GM23248 (cell line): ENCODE measurements at regions not wholly inside any gene's neighbourhood (a gene's known extent, or its start where the extent isn't known, plus 50 kb on each side); places are given as distances from the start of the nearest gene placed in this dataset.
"Not testable (repeated sequence)": the region's sequence is repeated elsewhere in the genome, so short reads cannot be mapped to it uniquely, and the experiment has no call there.

Source experiments
- DNase-seq: peaks from one replicate; pipeline ENCODE4 v3.0.0-alpha.2; 2015
- H2AFZ ChIP-seq: fragments of 200-600 bp; sonication (generic); 2 replicates; pipeline ENCODE4 v1.6.1; 2016; ENCODE audit warnings: antibody characterized with exemption
- H3F3A ChIP-seq: fragments of 200-600 bp; sonication (generic); 2 replicates; pipeline ENCODE4 v1.6.1; 2016; ENCODE audit warnings: mild to moderate bottlenecking, antibody characterized with exemption, mixed run types; ENCODE audit not compliant: insufficient read depth
- H3K27ac ChIP-seq: fragments of 200-600 bp; sonication (generic); 2 replicates; pipeline ENCODE4 v1.5.1; 2016; ENCODE audit warnings: mild to moderate bottlenecking
- H3K27me3 ChIP-seq: fragments of 200-600 bp; sonication (generic); replicated peaks from 2 replicates; pipeline ENCODE4 v1.6.1; 2016; ENCODE audit warnings: mild to moderate bottlenecking; ENCODE audit not compliant: insufficient read depth
- H3K36me3 ChIP-seq: fragments of 200-600 bp; sonication (generic); 2 replicates; pipeline ENCODE4 v1.6.1; 2016; ENCODE audit warnings: low read depth, mild to moderate bottlenecking
- H3K4me1 ChIP-seq: fragments of 200-600 bp; sonication (generic); 2 replicates; pipeline ENCODE4 v1.6.1; 2016; ENCODE audit warnings: mild to moderate bottlenecking; ENCODE audit not compliant: insufficient read depth
- H3K4me2 ChIP-seq: fragments of 200-600 bp; sonication (generic); one replicate; pipeline ENCODE4 v1.6.1; 2016; ENCODE audit warnings: mild to moderate bottlenecking; ENCODE audit not compliant: unreplicated experiment
- H3K4me3 ChIP-seq: fragments of 200-600 bp; sonication (generic); 2 replicates; pipeline ENCODE4 v1.5.1; 2016; ENCODE audit warnings: mild to moderate bottlenecking
- H3K79me2 ChIP-seq: fragments of 200-600 bp; sonication (generic); 2 replicates; pipeline ENCODE4 v1.6.1; 2016; ENCODE audit warnings: mild to moderate bottlenecking; ENCODE audit not compliant: insufficient read depth
- H3K9ac ChIP-seq: fragments of 200-600 bp; sonication (generic); 2 replicates; pipeline ENCODE4 v1.6.1; 2016; ENCODE audit warnings: mild to moderate bottlenecking
- H3K9me2 ChIP-seq: fragments of 200-600 bp; sonication (generic); 2 replicates; pipeline ENCODE4 v1.6.1; 2016; ENCODE audit warnings: mixed run types, mild to moderate bottlenecking, moderate library complexity; ENCODE audit not compliant: insufficient read depth
- H3K9me3 ChIP-seq: fragments of 200-600 bp; sonication (generic); one replicate; pipeline ENCODE4 v1.6.1; 2017; ENCODE audit warnings: low read depth
- H4K20me1 ChIP-seq: fragments of 200-600 bp; sonication (generic); 2 replicates; pipeline ENCODE4 v1.6.0; 2016; ENCODE audit not compliant: insufficient read depth
- EZH2 ChIP-seq: fragments of 200-600 bp; sonication (generic); IDR thresholded peaks from 2 replicates; pipeline ENCODE4 v1.6.1; 2018; ENCODE audit warnings: antibody characterized with exemption, mild to moderate bottlenecking; ENCODE audit not compliant: insufficient read depth, poor library complexity, severe bottlenecking
- EZH2phosphoT487 ChIP-seq: fragments of 200-600 bp; sonication (generic); IDR thresholded peaks from 2 replicates; pipeline ENCODE4 v1.6.1; 2018; ENCODE audit warnings: antibody characterized with exemption, moderate library complexity, mild to moderate bottlenecking, low read depth; ENCODE audit not compliant: insufficient read depth
- WGBS, 2 experiments: methylation state at CpG; one replicate each; pipeline ENCODE4 v1.1.6; 2015 to 2017; ENCODE audit warnings: low lambda C conversion rate in 2 of 2, low coverage in 1 of 2; ENCODE audit errors: missing lambda C conversion rate in 2 of 2; 5-methylcytosine and 5-hydroxymethylcytosine counted together
- in situ Hi-C: fragments of 300-500 bp; cut with MboI; formaldehyde crosslinking; loops from 2 replicates; pipeline ENCODE4 v1.15.0; 2020

DNA sequence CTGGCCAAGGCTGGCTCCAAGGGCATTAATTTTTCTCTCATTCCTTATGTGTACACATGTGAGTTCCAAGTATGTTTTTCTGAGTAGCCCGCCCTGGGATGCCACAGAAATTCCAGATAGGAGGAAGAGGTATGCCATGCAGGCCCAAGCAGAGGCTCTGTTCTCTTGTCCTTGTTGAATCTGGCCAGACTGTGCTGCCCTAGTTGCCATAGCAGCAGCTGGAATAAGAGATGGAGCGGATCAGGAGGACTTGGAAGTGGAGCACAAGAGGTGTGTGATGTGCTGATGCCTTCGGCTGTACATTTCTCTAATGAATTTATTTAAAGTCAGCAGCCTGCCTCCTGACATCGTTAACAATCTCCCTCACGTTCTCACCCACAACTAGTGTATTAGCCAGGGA is 235.6 kb upstream of the RPS23 start:
- H3K4me1 ChIP-seq, result no peaks in the 10 kb centered on the region
- no peaks in the 10 kb centered on the region; the same call in 1 of the 2 replicates for H3K27me3 ChIP-seq
- no peak overlapping the region for H3K4me2 ChIP-seq
- no peaks in the 10 kb centered on the region for H4K20me1 ChIP-seq
- H3K9me3 ChIP-seq, result no peaks in the 10 kb centered on the region
- no peaks in the 10 kb centered on the region for H3K36me3 ChIP-seq
- H3K9ac ChIP-seq, result no peak overlapping the region
- WGBS, 2 experiments, result 47 to 51% methylated on average over 5 of the region's 5 CpGs
- no peaks in the 10 kb centered on the region for H3K79me2 ChIP-seq
- no peaks in the 10 kb centered on the region for H3K9me2 ChIP-seq
- in situ Hi-C loops, result no loop called here
- no peak overlapping the region for H3K4me3 ChIP-seq
- no peak overlapping the region for H3K27ac ChIP-seq
- TF ChIP-seq EZH2, result no peak
- TF ChIP-seq EZH2phosphoT487, result no peak
- no peak overlapping the region for H2AFZ ChIP-seq
- no peak for DNase-seq
- no peaks in the 10 kb centered on the region for H3F3A ChIP-seq

DNA sequence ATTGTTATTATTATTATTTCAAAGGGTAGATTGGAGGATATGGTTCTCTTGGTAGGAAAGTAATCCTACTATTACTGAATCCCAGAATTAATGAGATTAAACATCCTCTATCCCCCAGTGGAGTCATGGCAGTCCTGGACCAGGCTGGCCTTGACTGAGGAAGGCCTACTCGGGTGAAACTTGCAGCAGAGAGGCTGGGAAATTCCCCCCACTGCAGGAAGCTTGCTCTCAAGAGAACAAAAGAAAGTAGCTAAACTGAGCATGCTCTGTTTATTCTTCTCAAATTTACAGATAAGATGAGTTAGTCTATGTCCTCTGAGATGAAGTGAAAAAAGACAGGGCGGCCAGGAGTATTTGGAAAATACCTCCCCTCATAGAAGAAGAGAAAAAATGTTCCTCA is 233.9 kb upstream of the RPS23 start:
- no peak overlapping the region for H3K4me2 ChIP-seq
- H3K79me2 ChIP-seq, result no peaks in the 10 kb centered on the region
- H3K27ac ChIP-seq, result no peak overlapping the region
- no peaks in the 10 kb centered on the region for H3K36me3 ChIP-seq
- no peaks in the 10 kb centered on the region; the same call in 1 of the 2 replicates for H3K27me3 ChIP-seq
- DNase-seq, result no peak
- in situ Hi-C loops, result no loop called here
- H3K9me3 ChIP-seq, result no peaks in the 10 kb centered on the region
- H4K20me1 ChIP-seq, result no peaks in the 10 kb centered on the region
- no peak overlapping the region for H2AFZ ChIP-seq
- WGBS, 2 experiments, result 25% methylated on average over 2 of the region's 2 CpGs
- H3F3A ChIP-seq, result no peaks in the 10 kb centered on the region
- no peak overlapping the region for H3K4me3 ChIP-seq
- no peak overlapping the region for H3K9ac ChIP-seq
- no peaks in the 10 kb centered on the region for H3K4me1 ChIP-seq
- TF ChIP-seq EZH2phosphoT487 (no peak), EZH2 (no peak)
- H3K9me2 ChIP-seq, result no peaks in the 10 kb centered on the region

DNA sequence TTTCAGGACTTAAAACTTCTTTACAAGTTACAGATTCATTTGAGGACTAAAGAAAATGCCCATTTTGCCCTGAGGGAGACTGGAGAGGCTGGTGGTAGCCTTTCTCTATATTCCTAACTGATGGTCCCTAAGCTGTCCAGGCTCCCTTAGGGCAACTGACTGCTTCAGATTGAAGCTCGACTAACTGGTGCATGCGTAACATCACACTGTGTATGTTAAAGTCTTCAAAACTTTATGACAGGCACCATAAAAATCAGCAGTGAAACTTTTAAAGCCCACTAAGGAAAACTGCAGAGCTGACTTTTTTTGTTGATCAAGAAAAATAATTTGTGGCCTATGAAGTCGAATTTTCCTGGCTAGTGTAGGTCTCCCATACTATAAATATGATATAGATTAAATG is 233.0 kb upstream of the RPS23 start:
- in situ Hi-C loops, result no loop called here

DNA sequence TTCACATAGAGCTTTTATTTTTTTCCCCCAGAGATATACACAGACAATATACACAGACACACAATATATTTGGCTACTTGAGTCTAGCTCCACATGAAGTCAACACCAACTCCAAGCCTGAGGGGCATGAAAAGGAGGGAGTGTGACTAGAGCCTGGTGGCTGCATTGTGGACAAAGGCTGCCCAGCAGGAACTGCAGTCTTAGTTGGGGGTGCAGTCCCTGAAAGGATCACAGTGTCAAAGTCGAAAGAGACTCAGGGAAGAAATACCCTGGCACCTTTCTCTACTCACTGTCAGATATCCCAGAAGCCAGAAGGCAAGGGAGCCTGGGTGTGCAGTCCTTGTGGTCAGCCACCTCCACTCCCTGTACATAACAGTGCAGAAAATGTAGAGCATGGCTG is 231.6 kb upstream of the RPS23 start:
- Histone ChIP-seq H3K9me2 (no peaks in the 10 kb centered on the region), H3F3A (no peaks in the 10 kb centered on the region), H3K27me3 (no peaks in the 10 kb centered on the region; the same call in 1 of the 2 replicates), H2AFZ (no peak overlapping the region), H3K4me3 (no peak overlapping the region), H3K9ac (no peak overlapping the region), H3K4me2 (no peak overlapping the region), H3K9me3 (no peaks in the 10 kb centered on the region), H3K27ac (no peak overlapping the region), H3K79me2 (no peaks in the 10 kb centered on the region), H3K36me3 (no peaks in the 10 kb centered on the region), H3K4me1 (no peaks in the 10 kb centered on the region), H4K20me1 (no peaks in the 10 kb centered on the region)
- WGBS, 2 experiments, result 33 to 38% methylated on average over 1 of the region's 1 CpG
- no peak for DNase-seq
- no peak for TF ChIP-seq EZH2
- no peak for TF ChIP-seq EZH2phosphoT487
- in situ Hi-C loops, result no loop called here

More for the DNA sequence above, 233.0 kb upstream of the RPS23 start:
- Histone ChIP-seq H3K4me3 (no peak overlapping the region), H3K79me2 (no peaks in the 10 kb centered on the region), H3K27me3 (no peaks in the 10 kb centered on the region; the same call in 1 of the 2 replicates), H3K27ac (no peak overlapping the region), H2AFZ (no peak overlapping the region), H4K20me1 (no peaks in the 10 kb centered on the region), H3K36me3 (no peaks in the 10 kb centered on the region), H3K9me3 (no peaks in the 10 kb centered on the region), H3K4me2 (no peak overlapping the region), H3K9ac (no peak overlapping the region), H3K4me1 (no peaks in the 10 kb centered on the region), H3F3A (no peaks in the 10 kb centered on the region), H3K9me2 (no peaks in the 10 kb centered on the region)
- WGBS, 2 experiments, result 27 to 34% methylated on average over 3 of the region's 3 CpGs
- DNase-seq, result no peak
- TF ChIP-seq EZH2phosphoT487, result no peak
- TF ChIP-seq EZH2, result no peak

DNA sequence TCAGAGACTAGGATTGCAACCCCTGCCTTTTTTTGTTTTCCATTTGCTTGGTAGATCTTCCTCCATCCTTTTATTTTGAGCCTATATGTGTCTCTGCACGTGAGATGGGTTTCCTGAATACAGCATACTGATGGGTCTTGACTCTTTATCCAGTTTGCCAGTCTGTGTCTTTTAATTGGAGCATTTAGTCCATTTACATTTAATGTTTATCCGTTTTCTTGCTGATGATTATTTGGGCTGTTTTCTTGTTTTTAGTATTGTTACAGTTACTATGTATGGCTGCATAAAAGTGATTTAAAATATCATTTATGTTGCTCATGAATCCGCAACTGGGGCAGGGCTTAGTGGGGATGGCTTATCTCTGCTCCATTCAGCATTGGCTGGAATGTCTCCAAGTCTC is 228.2 kb upstream of the RPS23 start:
- H2AFZ ChIP-seq, in situ Hi-C loops, H3K27ac ChIP-seq, H3K9me3 ChIP-seq, H3K4me1 ChIP-seq, H3K27me3 ChIP-seq, H4K20me1 ChIP-seq, H3K4me2 ChIP-seq, H3K36me3 ChIP-seq, H3K79me2 ChIP-seq, H3K9me2 ChIP-seq, H3K9ac ChIP-seq, H3K4me3 ChIP-seq, H3F3A ChIP-seq, DNase-seq: not testable (repeated sequence)
- 33 to 40% methylated on average over 3 of the region's 3 CpGs for WGBS, 2 experiments
